NCI-H1092 treated with DMSO at 0.1 percent for 48 hours (cell line): ENCODE measurements at regions not wholly inside any gene's neighbourhood (a gene's known extent, or its start where the extent isn't known, plus 50 kb on each side); places are given as distances from the start of the nearest gene placed in this dataset.
"Not testable (repeated sequence)": the region's sequence is repeated elsewhere in the genome, so short reads cannot be mapped to it uniquely, and the experiment has no call there.

Experiments used
- DNase-seq: peaks from one replicate; lab custom pipeline; 2025; lab: John Stamatoyannopoulos, UW

DNA sequence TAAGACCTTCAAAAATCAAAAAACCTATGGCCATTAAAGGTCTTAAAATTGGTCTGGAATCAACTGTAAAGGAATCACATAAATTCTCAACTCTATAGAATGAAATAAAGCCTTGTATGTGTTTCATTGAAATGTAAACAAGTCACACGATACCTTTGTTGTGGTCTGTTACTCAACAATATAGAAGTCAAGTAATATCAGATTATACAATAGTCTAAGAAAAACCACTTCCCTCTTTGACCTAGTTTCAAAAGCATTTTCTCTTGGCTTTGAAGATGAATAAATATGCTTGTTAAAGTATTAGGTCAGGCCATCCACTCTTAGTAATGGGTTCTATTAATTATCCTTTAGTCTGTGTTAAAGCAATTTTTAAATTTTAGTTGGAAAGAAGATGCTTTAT lies 79.8 kb upstream of the DIO2 start:
- DNase-seq = no peak

- not testable (repeated sequence) for DNase-seq
Observed at GRCh38 chr14:80286744-80287143, 75.4 kb upstream of the DIO2 start.

- DNase-seq = no peak
Observed at GRCh38 chr14:80278293-80279023, 67.2 kb upstream of the DIO2 start.

GRCh38 chr14:80275208-80275850 lies 64.0 kb upstream of the DIO2 start:
- no peak for DNase-seq

GRCh38 chr14:80274310-80274709 lies 63.0 kb upstream of the DIO2 start:
- not testable (repeated sequence) for DNase-seq

DNA sequence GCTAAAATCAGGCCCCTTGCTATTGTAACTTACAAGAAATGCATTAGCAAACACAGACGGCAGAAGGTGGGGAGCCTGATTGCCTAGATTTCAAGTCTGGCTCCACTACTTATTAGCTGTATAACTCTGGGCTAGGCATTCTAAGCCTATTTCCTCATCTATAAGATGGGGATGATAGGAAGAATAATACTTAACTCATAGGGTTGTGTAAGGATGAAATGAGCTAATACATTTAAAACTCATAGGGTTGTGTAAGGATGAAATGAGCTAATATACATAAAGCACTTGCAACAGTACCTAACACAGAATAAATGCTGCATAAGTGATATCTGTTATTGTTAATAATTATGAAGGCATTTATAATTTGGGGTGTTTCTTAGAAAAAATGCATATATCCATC lies 60.1 kb upstream of the DIO2 start:
- DNase-seq = no peak

GRCh38 chr14:80269353-80269925 lies 58.1 kb upstream of the DIO2 start:
- no peak for DNase-seq

DNA sequence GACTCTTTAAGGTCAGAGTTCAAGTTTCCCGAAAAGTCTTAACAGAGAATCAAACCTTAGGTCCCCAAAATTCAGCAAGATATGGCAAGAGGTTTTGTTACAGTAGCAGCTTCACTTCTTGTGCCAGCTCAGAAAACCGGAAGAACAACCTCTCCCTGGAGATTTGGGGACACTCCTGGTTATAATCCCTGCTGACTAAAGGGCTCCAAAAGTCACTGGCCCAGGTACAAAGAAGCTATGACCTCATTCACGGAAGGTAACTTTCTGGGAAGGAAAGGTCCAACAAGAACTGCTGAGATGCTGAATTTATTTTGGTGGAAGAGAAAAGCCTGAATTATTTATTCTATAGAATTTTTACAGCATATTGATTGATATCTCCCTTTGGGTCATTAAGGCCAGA lies 55.6 kb upstream of the DIO2 start:
- no peak for DNase-seq

DNA sequence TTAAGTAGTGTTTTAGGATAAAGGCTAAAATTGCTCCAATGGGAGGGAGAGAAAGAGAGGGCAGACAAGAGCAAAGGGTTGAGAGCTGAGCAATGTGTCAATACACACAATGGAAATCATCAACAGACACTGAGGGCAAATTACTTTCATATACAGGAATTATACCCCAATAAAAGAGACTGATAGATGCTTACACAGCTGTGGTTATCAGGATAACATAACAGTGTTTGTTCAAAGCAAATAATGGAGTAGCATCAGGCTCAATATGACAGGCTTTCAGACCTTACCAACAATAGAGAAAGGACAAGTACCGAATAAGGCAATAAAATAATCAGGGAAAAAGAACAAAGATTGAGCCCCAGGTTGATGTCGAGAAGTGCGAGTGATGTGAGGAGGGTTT lies 53.4 kb upstream of the DIO2 start:
- DNase-seq = peak; percentile 81
